OCI-LY1 (cell line): ENCODE measurements at regions not wholly inside any gene's neighbourhood (a gene's known extent, or its start where the extent isn't known, plus 50 kb on each side); places are given as distances from the start of the nearest gene placed in this dataset.

Experiments
- H2AFZ ChIP-seq: fragments of 200-600 bp; sonication (generic), shearing (Covaris generic); 2 replicates; pipeline ENCODE4 v1.6.0; 2014; ENCODE audit warnings: antibody characterized with exemption, mild to moderate bottlenecking, low read length
- H3F3A ChIP-seq: fragments of 200-600 bp; sonication (generic), shearing (Covaris generic); 2 replicates; pipeline ENCODE4 v1.6.0; 2014; ENCODE audit warnings: mild to moderate bottlenecking, antibody characterized with exemption, low read length, moderate library complexity; ENCODE audit not compliant: insufficient read depth
- H3K27ac ChIP-seq: fragments of 200-600 bp; sonication (generic); 2 replicates; pipeline ENCODE4 v1.5.1; 2014; ENCODE audit warnings: low read length, mixed run types, mild to moderate bottlenecking, low read depth; ENCODE audit not compliant: poor library complexity, severe bottlenecking
- H3K27me3 ChIP-seq: fragments of 200-600 bp; sonication (generic); 2 replicates; pipeline ENCODE4 v1.6.0; 2014; ENCODE audit warnings: antibody characterized with exemption, mild to moderate bottlenecking, low read length, moderate library complexity; ENCODE audit not compliant: insufficient read depth
- H3K36me3 ChIP-seq: fragments of 200-600 bp; sonication (generic); 2 replicates; pipeline ENCODE4 v1.6.1; 2014; ENCODE audit warnings: mild to moderate bottlenecking, antibody characterized with exemption, low read length, moderate library complexity, mixed read lengths; ENCODE audit not compliant: insufficient read depth
- H3K4me1 ChIP-seq: fragments of 200-600 bp; sonication (generic); 2 replicates; pipeline ENCODE4 v1.5.1; 2014; ENCODE audit warnings: mild to moderate bottlenecking, low read length, moderate library complexity; ENCODE audit not compliant: insufficient read depth, severe bottlenecking
- H3K4me2 ChIP-seq: fragments of 200-600 bp; sonication (generic), shearing (Covaris generic); 2 replicates; pipeline ENCODE4 v1.6.1; 2014; ENCODE audit warnings: low read length
- H3K4me3 ChIP-seq: fragments of 200-600 bp; sonication (generic); 2 replicates; pipeline ENCODE4 v1.5.1; 2014; ENCODE audit warnings: low read length, low read depth, mild to moderate bottlenecking, mixed read lengths; ENCODE audit not compliant: poor library complexity, severe bottlenecking
- H3K79me2 ChIP-seq: fragments of 200-600 bp; shearing (Covaris generic); 2 replicates; pipeline ENCODE4 v1.6.1; 2016; ENCODE audit warnings: mixed run types, low read length, mixed read lengths; ENCODE audit not compliant: insufficient read depth
- H3K9ac ChIP-seq: fragments of 200-600 bp; sonication (generic), shearing (Covaris generic); 2 replicates; pipeline ENCODE4 v1.6.1; 2014; ENCODE audit warnings: mild to moderate bottlenecking, low read length, mixed read lengths
- H3K9me2 ChIP-seq: fragments of 200-600 bp; sonication (generic), shearing (Covaris generic); 2 replicates; pipeline ENCODE4 v1.6.1; 2014; ENCODE audit warnings: low read depth, mild to moderate bottlenecking, low read length, mixed read lengths
- H3K9me3 ChIP-seq: fragments of 200-600 bp; shearing (Covaris generic); 2 replicates; pipeline ENCODE4 v1.6.1; 2014; ENCODE audit warnings: low read length, mixed read lengths
- H4K20me1 ChIP-seq: fragments of 200-600 bp; sonication (generic), shearing (Covaris generic); 2 replicates; pipeline ENCODE4 v1.6.0; 2016; ENCODE audit warnings: mild to moderate bottlenecking, low read length; ENCODE audit not compliant: insufficient read depth
- CTCF ChIP-seq: fragments of 200-600 bp; sonication (generic), shearing (Covaris generic); IDR thresholded peaks from 2 replicates; pipeline ENCODE4 v1.5.1; 2017; ENCODE audit warnings: mild to moderate bottlenecking, antibody characterized with exemption, low read length, moderate library complexity, mixed read lengths
- EZH2 ChIP-seq: fragments of 200-600 bp; sonication (generic), shearing (Covaris generic); IDR thresholded peaks from 2 replicates; pipeline ENCODE4 v1.8.0; 2017; ENCODE audit warnings: borderline replicate concordance, mixed run types, mild to moderate bottlenecking, antibody characterized with exemption, low read length, moderate library complexity, mixed read lengths

DNA sequence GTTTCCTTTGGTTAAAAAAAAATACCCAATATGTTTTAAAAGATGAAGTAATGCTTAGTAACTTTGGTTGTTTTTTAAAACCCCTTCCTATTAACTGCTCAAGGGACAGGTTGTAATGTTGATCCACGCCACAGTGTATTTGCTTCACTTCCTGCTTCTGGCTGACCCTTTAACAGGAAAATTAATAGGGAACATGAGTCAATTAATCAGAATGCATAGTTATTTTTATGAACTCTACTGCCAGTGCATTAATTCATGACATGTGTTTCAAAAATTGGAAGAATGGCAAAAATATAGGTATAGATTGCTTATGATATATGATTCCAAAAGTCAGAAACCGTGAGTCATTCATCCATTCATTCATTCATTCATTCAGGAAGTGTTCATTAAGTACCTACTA, 204.8 kb downstream of the SETD4 start:
- H3K9me3 ChIP-seq: no peaks in the 10 kb centered on the region
- no peak overlapping the region for H3K9ac ChIP-seq
- no peaks in the 10 kb centered on the region for H3K9me2 ChIP-seq
- H3K27me3 ChIP-seq: no peaks in the 10 kb centered on the region; the same call in 1 of the 2 replicates
- no peak overlapping the region for H3K4me2 ChIP-seq
- no peak overlapping the region for H3K27ac ChIP-seq
- no peaks in the 10 kb centered on the region for H3K79me2 ChIP-seq
- no peak overlapping the region for H2AFZ ChIP-seq
- no peaks in the 10 kb centered on the region for H3K4me1 ChIP-seq
- no peaks in the 10 kb centered on the region for H3K36me3 ChIP-seq
- no peaks in the 10 kb centered on the region for H4K20me1 ChIP-seq
- no peak overlapping the region for H3K4me3 ChIP-seq
- no peak for TF ChIP-seq EZH2
- no peak for TF ChIP-seq CTCF
- no peaks in the 10 kb centered on the region for H3F3A ChIP-seq

- Histone ChIP-seq H3F3A (no peaks in the 10 kb centered on the region), H3K36me3 (no peaks in the 10 kb centered on the region), H3K9me3 (no peaks in the 10 kb centered on the region), H2AFZ (no peak overlapping the region), H3K27ac (no peak overlapping the region), H3K9ac (no peak overlapping the region), H3K79me2 (no peaks in the 10 kb centered on the region), H3K9me2 (no peaks in the 10 kb centered on the region), H3K4me3 (no peak overlapping the region), H3K27me3 (no peaks in the 10 kb centered on the region; the same call in 1 of the 2 replicates), H3K4me1 (no peaks in the 10 kb centered on the region), H4K20me1 (no peaks in the 10 kb centered on the region), H3K4me2 (no peak overlapping the region)
- TF ChIP-seq EZH2 (no peak), CTCF (no peak)
Measured at GRCh38 chr21:35854281-35854680, 206.0 kb downstream of the SETD4 start.

GRCh38 chr21:35853321-35854239, 206.7 kb downstream of the SETD4 start:
- no peaks in the 10 kb centered on the region for H3K9me3 ChIP-seq
- no peak overlapping the region for H3K9ac ChIP-seq
- no peaks in the 10 kb centered on the region for H3K9me2 ChIP-seq
- H4K20me1 ChIP-seq: no peaks in the 10 kb centered on the region
- no peak overlapping the region for H2AFZ ChIP-seq
- H3K4me2 ChIP-seq: no peak overlapping the region
- no peaks in the 10 kb centered on the region for H3F3A ChIP-seq
- TF ChIP-seq EZH2: no peak
- no peak for TF ChIP-seq CTCF
- H3K27ac ChIP-seq: no peak overlapping the region
- H3K27me3 ChIP-seq: no peaks in the 10 kb centered on the region; the same call in 1 of the 2 replicates
- no peaks in the 10 kb centered on the region for H3K4me1 ChIP-seq
- no peaks in the 10 kb centered on the region for H3K79me2 ChIP-seq
- H3K36me3 ChIP-seq: no peaks in the 10 kb centered on the region
- H3K4me3 ChIP-seq: no peak overlapping the region
